Smooth muscle cell (in vitro differentiated cells): ENCODE measurements at regions not wholly inside any gene's neighbourhood (a gene's known extent, or its start where the extent isn't known, plus 50 kb on each side); places are given as distances from the start of the nearest gene placed in this dataset.

ENCODE experiments used
- DNase-seq: peaks from one replicate; lab custom pipeline; 2025; ENCODE audit not compliant: unreplicated experiment; lab: John Stamatoyannopoulos, UW
- H2AFZ ChIP-seq: fragments of 200-600 bp; sonication (generic); 2 replicates; pipeline ENCODE4 v1.6.0; 2016; ENCODE audit warnings: antibody characterized with exemption, low read depth, mild to moderate bottlenecking
- H3F3A ChIP-seq: fragments of 200-600 bp; sonication (generic); 2 replicates; pipeline ENCODE4 v1.6.0; 2017; ENCODE audit warnings: antibody characterized with exemption, low read depth
- H3K27ac ChIP-seq: fragments of 200-600 bp; sonication (generic); 2 replicates; pipeline ENCODE4 v1.5.1; 2016; ENCODE audit warnings: low read depth, mild to moderate bottlenecking
- H3K27me3 ChIP-seq: fragments of 200-600 bp; sonication (generic); 2 replicates; pipeline ENCODE4 v1.6.1; 2016; ENCODE audit warnings: low read depth, mild to moderate bottlenecking
- H3K36me3 ChIP-seq: fragments of 200-600 bp; sonication (generic); 2 replicates; pipeline ENCODE4 v1.5.1; 2016; ENCODE audit warnings: low read depth
- H3K4me1 ChIP-seq: fragments of 200-600 bp; sonication (generic); 2 replicates; pipeline ENCODE4 v1.5.1; 2016; ENCODE audit warnings: low read depth
- H3K4me2 ChIP-seq: fragments of 200-600 bp; sonication (generic); 2 replicates; pipeline ENCODE4 v1.6.0; 2016; ENCODE audit warnings: mild to moderate bottlenecking
- H3K4me3 ChIP-seq: fragments of 200-600 bp; sonication (generic); 2 replicates; pipeline ENCODE4 v1.5.1; 2016; ENCODE audit warnings: mild to moderate bottlenecking
- H3K79me2 ChIP-seq: fragments of 200-600 bp; sonication (generic); 2 replicates; pipeline ENCODE4 v1.6.0; 2016; ENCODE audit warnings: low read depth, mild to moderate bottlenecking
- H3K9ac ChIP-seq: fragments of 200-600 bp; sonication (generic); 2 replicates; pipeline ENCODE4 v1.6.0; 2016; ENCODE audit warnings: low read depth
- H3K9me3 ChIP-seq: fragments of 200-600 bp; sonication (generic); replicated peaks from 2 replicates; pipeline ENCODE4 v1.5.1; 2016; ENCODE audit warnings: low read depth
- H4K20me1 ChIP-seq: fragments of 200-600 bp; sonication (generic); 2 replicates; pipeline ENCODE4 v1.6.0; 2016; ENCODE audit warnings: low read depth
- WGBS: methylation state at CpG from one replicate; pipeline ENCODE4 v1.1.7; 2016; ENCODE audit warnings: low lambda C conversion rate; 5-methylcytosine and 5-hydroxymethylcytosine counted together
- TF ChIP-seq, protein P1 (sequence below): fragments of 200-600 bp; sonication (generic); IDR thresholded peaks from 2 replicates; pipeline ENCODE4 v1.5.1; 2017; ENCODE audit warnings: borderline replicate concordance, mild to moderate bottlenecking, antibody characterized with exemption; ENCODE audit not compliant: insufficient read depth, poor library complexity, severe bottlenecking

DNA sequence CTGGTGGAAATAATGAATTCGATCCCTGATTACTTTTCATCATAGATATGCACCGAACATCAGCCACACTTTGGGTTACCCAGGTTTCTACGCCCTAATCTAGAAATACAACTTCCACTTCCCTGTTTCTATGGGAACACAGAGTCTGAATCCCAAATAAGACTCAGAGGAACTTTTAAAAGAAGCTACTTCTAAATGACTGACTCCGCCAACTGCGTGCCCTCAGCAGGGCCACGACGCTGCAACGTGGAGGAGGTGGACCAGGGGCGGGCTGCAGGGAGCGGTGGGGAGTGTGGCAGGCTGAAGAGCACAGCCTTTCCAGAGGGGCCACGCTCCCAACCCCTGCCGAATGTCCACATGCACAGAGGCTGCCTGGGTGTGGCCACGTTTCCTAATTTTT lies 304.0 kb downstream of the SHANK2 start:
- H2AFZ ChIP-seq, result no peak overlapping the region
- DNase-seq, result no peak
- no peaks in the 10 kb centered on the region for H3K79me2 ChIP-seq
- H3K9ac ChIP-seq, result no peak overlapping the region
- H3F3A ChIP-seq, result no peaks in the 10 kb centered on the region
- no peaks in the 10 kb centered on the region for H3K36me3 ChIP-seq
- WGBS, result 93% methylated on average over 13 of the region's 13 CpGs
- no peaks in the 10 kb centered on the region for H3K4me1 ChIP-seq
- no peaks in the 10 kb centered on the region for H3K27me3 ChIP-seq
- H3K9me3 ChIP-seq, result no peaks in the 10 kb centered on the region
- H4K20me1 ChIP-seq, result no peaks in the 10 kb centered on the region
- H3K27ac ChIP-seq, result no peak overlapping the region
- no peak overlapping the region for H3K4me3 ChIP-seq
- H3K4me2 ChIP-seq, result no peak overlapping the region
- TF ChIP-seq, protein P1, sequence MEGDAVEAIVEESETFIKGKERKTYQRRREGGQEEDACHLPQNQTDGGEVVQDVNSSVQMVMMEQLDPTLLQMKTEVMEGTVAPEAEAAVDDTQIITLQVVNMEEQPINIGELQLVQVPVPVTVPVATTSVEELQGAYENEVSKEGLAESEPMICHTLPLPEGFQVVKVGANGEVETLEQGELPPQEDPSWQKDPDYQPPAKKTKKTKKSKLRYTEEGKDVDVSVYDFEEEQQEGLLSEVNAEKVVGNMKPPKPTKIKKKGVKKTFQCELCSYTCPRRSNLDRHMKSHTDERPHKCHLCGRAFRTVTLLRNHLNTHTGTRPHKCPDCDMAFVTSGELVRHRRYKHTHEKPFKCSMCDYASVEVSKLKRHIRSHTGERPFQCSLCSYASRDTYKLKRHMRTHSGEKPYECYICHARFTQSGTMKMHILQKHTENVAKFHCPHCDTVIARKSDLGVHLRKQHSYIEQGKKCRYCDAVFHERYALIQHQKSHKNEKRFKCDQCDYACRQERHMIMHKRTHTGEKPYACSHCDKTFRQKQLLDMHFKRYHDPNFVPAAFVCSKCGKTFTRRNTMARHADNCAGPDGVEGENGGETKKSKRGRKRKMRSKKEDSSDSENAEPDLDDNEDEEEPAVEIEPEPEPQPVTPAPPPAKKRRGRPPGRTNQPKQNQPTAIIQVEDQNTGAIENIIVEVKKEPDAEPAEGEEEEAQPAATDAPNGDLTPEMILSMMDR, result no peak

GRCh38 chr11:70948855-70949531 lies 303.4 kb downstream of the SHANK2 start:
- DNase-seq, result no peak
- 90% methylated on average over 19 of the region's 19 CpGs for WGBS
- Histone ChIP-seq H3K4me2 (no peak overlapping the region), H3K27me3 (no peaks in the 10 kb centered on the region), H3K36me3 (no peaks in the 10 kb centered on the region), H3K79me2 (no peaks in the 10 kb centered on the region), H3F3A (no peaks in the 10 kb centered on the region), H2AFZ (no peak overlapping the region), H3K9ac (no peak overlapping the region), H4K20me1 (no peaks in the 10 kb centered on the region), H3K9me3 (no peaks in the 10 kb centered on the region), H3K4me3 (no peak overlapping the region), H3K27ac (no peak overlapping the region), H3K4me1 (no peaks in the 10 kb centered on the region)
- TF ChIP-seq, protein P1, result no peak

- Histone ChIP-seq H2AFZ (no peak overlapping the region), H3K4me1 (no peaks in the 10 kb centered on the region), H3K9me3 (no peaks in the 10 kb centered on the region), H3K4me2 (no peak overlapping the region), H3F3A (no peaks in the 10 kb centered on the region), H3K9ac (no peak overlapping the region), H3K79me2 (no peaks in the 10 kb centered on the region), H3K36me3 (no peaks in the 10 kb centered on the region), H4K20me1 (no peaks in the 10 kb centered on the region), H3K27ac (no peak overlapping the region), H3K4me3 (no peak overlapping the region), H3K27me3 (no peaks in the 10 kb centered on the region)
- TF ChIP-seq, protein P1, result no peak
- no peak for DNase-seq
- 86% methylated on average over 11 of the region's 11 CpGs for WGBS
Observed at GRCh38 chr11:70951139-70951804, 301.1 kb downstream of the SHANK2 start.
